Upper lobe of left lung (tissue), 4 donors: ENCODE measurements at regions not wholly inside any gene's neighbourhood (a gene's known extent, or its start where the extent isn't known, plus 50 kb on each side); places are given as distances from the start of the nearest gene placed in this dataset.

ENCODE experiments used
- EP300 ChIP-seq, 4 donors: sonication (generic); formaldehyde crosslinking; IDR thresholded peaks; one replicate each; pipeline ENCODE4 v1.5.1; 2017; ENCODE audit warnings: antibody characterized with exemption in 4 of 4, control low read depth in 2 of 4
- POLR2A ChIP-seq, 4 donors: fragments of 450-650 bp; IDR thresholded peaks; one replicate each; pipeline ENCODE4 v1.5.1; 2016 to 2017; ENCODE audit warnings: antibody characterized with exemption in 4 of 4, mild to moderate bottlenecking in 2 of 4
- TF ChIP-seq, protein P1 (sequence below), 6 experiments: fragments of 450-650 bp in 4 of 6; fragments of 200-600 bp in 2 of 6; sonication (generic) in 2 of 6; IDR thresholded peaks; one replicate each; pipeline ENCODE4 v1.5.1; 2016 to 2019; ENCODE audit warnings: antibody characterized with exemption in 6 of 6

DNA sequence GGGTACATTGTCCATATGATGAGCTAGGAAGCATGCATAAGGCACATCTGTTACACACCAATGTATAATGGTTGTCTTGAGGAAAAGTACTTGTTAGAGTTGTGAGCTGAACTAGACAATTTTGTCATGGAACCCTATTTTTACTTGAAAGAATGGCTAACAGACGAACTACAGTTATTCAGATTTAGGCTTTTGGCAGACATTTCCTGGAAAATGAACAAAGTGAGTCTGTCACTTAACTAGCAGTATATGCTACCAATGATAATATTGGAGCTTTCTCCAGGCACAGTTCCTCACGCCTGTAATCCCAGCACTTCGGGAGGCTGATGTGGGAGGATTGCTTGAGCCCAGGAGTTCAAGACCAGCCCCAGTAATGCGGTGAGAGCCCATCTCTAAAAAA is 61.9 kb upstream of the SLC25A43 start:
- TF ChIP-seq POLR2A (IDR thresholded peaks at IDR 0.05) (no peak), EP300 (IDR thresholded peaks at IDR 0.05) (no peak)
- TF ChIP-seq, protein P1, sequence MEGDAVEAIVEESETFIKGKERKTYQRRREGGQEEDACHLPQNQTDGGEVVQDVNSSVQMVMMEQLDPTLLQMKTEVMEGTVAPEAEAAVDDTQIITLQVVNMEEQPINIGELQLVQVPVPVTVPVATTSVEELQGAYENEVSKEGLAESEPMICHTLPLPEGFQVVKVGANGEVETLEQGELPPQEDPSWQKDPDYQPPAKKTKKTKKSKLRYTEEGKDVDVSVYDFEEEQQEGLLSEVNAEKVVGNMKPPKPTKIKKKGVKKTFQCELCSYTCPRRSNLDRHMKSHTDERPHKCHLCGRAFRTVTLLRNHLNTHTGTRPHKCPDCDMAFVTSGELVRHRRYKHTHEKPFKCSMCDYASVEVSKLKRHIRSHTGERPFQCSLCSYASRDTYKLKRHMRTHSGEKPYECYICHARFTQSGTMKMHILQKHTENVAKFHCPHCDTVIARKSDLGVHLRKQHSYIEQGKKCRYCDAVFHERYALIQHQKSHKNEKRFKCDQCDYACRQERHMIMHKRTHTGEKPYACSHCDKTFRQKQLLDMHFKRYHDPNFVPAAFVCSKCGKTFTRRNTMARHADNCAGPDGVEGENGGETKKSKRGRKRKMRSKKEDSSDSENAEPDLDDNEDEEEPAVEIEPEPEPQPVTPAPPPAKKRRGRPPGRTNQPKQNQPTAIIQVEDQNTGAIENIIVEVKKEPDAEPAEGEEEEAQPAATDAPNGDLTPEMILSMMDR (IDR thresholded peaks at IDR 0.05): no peak
